ENCODE measurements at regions not wholly inside any gene's neighbourhood (a gene's known extent, or its start where the extent isn't known, plus 50 kb on each side); places are given as distances from the start of the nearest gene placed in this dataset.

DNA sequence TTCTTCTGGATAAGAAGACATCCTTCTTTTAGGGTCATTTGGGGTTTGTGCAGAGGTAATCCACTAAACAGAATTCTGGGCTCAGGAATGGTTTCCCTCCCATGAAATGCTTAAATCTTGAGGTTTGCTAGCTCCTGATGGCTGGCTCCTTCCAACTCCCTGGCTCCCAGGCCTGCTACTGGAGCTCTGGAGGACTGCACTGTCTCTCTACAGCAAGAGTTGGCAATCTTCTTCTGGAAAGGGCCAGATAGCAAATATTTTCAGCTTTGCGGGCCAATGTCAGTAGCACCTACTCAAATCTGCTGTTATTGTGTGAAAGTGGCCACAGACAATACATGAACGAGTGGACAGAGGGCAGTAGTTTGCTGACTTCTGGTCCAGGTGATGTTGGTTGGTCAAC, 174.2 kb upstream of the CTBP2 start:
- H3K4me1 ChIP-seq (replicated peaks in 1 of 2) = no peaks in the 10 kb centered on the region
- H3K27ac ChIP-seq = no peak overlapping the region
- no peak for DNase-seq
- H3K4me3 ChIP-seq = no peak overlapping the region
- no peak for TF ChIP-seq POLR2A (IDR thresholded peaks at IDR 0.05)
- TF ChIP-seq, protein P1, sequence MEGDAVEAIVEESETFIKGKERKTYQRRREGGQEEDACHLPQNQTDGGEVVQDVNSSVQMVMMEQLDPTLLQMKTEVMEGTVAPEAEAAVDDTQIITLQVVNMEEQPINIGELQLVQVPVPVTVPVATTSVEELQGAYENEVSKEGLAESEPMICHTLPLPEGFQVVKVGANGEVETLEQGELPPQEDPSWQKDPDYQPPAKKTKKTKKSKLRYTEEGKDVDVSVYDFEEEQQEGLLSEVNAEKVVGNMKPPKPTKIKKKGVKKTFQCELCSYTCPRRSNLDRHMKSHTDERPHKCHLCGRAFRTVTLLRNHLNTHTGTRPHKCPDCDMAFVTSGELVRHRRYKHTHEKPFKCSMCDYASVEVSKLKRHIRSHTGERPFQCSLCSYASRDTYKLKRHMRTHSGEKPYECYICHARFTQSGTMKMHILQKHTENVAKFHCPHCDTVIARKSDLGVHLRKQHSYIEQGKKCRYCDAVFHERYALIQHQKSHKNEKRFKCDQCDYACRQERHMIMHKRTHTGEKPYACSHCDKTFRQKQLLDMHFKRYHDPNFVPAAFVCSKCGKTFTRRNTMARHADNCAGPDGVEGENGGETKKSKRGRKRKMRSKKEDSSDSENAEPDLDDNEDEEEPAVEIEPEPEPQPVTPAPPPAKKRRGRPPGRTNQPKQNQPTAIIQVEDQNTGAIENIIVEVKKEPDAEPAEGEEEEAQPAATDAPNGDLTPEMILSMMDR (IDR thresholded peaks at IDR 0.05) = no peak
- no peaks in the 10 kb centered on the region for H3K27me3 ChIP-seq
- 63 to 90% (median 75%) methylated on average over 1 to 2 of the region's 2 CpGs for WGBS, 4 donors
- intact Hi-C loops (cut with DNase I) = loop anchor here in 1 of 2 donors (10.0 kb wide), 1 partner anchor 170 kb away; the partner anchor contains the start of gene CTBP2
- H3K9me3 ChIP-seq (replicated peaks in 1 of 3) = no peaks in the 10 kb centered on the region
- no peaks in the 10 kb centered on the region for H3K36me3 ChIP-seq (replicated peaks in 1 of 2)

GRCh38 chr10:125333769-125334168, 173.4 kb upstream of the CTBP2 start:
- no peak for DNase-seq
- intact Hi-C loops (cut with DNase I) = loop anchor here in 1 of 2 donors (10.0 kb wide), 1 partner anchor 169 kb away; the partner anchor contains the start of gene CTBP2
- Histone ChIP-seq H3K4me1 (replicated peaks in 1 of 2) (no peaks in the 10 kb centered on the region), H3K4me3 (no peak overlapping the region), H3K27me3 (no peaks in the 10 kb centered on the region), H3K36me3 (replicated peaks in 1 of 2) (no peaks in the 10 kb centered on the region), H3K27ac (no peak overlapping the region), H3K9me3 (replicated peaks in 1 of 3) (no peaks in the 10 kb centered on the region)
- TF ChIP-seq, protein P1 (IDR thresholded peaks at IDR 0.05) = no peak
- no peak for TF ChIP-seq POLR2A (IDR thresholded peaks at IDR 0.05)
- 81 to 100% (median 85%) methylated on average over 1 of the region's 1 CpG for WGBS, 4 donors

- H3K4me1 ChIP-seq (replicated peaks in 1 of 2) = no peaks in the 10 kb centered on the region
- H3K9me3 ChIP-seq (replicated peaks in 1 of 3) = no peaks in the 10 kb centered on the region
- 50 to 63% (median 56%) methylated on average over 4 of the region's 4 CpGs for WGBS, 4 donors
- H3K27ac ChIP-seq = no peak overlapping the region
- DNase-seq = no peak
- intact Hi-C loops (cut with DNase I) = loop anchor here in 1 of 2 donors (10.0 kb wide), 1 partner anchor 168 kb away; the partner anchor contains the start of gene CTBP2
- no peaks in the 10 kb centered on the region for H3K36me3 ChIP-seq (replicated peaks in 1 of 2)
- no peak for TF ChIP-seq POLR2A (IDR thresholded peaks at IDR 0.05)
- TF ChIP-seq, protein P1 (IDR thresholded peaks at IDR 0.05) = no peak
- H3K4me3 ChIP-seq = no peak overlapping the region
- no peaks in the 10 kb centered on the region for H3K27me3 ChIP-seq
Measured at GRCh38 chr10:125333209-125333591, 172.8 kb upstream of the CTBP2 start.

- no peaks in the 10 kb centered on the region for H3K4me1 ChIP-seq (replicated peaks in 1 of 2)
- TF ChIP-seq, protein P1 (IDR thresholded peaks at IDR 0.05) = no peak
- TF ChIP-seq POLR2A (IDR thresholded peaks at IDR 0.05) = no peak
- H3K27me3 ChIP-seq = no peaks in the 10 kb centered on the region
- H3K27ac ChIP-seq = no peak overlapping the region
- no peaks in the 10 kb centered on the region for H3K36me3 ChIP-seq (replicated peaks in 1 of 2)
- no peaks in the 10 kb centered on the region for H3K9me3 ChIP-seq (replicated peaks in 1 of 3)
- no peak for DNase-seq
- intact Hi-C loops (cut with DNase I) = loop anchor here in 1 of 2 donors (10.0 kb wide), 1 partner anchor 168 kb away; the partner anchor contains the start of gene CTBP2
- WGBS, 4 donors = 68 to 78% (median 74%) methylated on average over 6 of the region's 6 CpGs
- H3K4me3 ChIP-seq = no peak overlapping the region
Measured at GRCh38 chr10:125332548-125333208, 172.3 kb upstream of the CTBP2 start.

Measured in adrenal gland (tissue), 9 donors.